GM12878 (cell line): ENCODE measurements at regions not wholly inside any gene's neighbourhood (a gene's known extent, or its start where the extent isn't known, plus 50 kb on each side); places are given as distances from the start of the nearest gene placed in this dataset.

Experiments used
- ATAC-seq: fragments of 200-7000 bp; cut with Tn5 transposase; 3 replicates; pipeline ENCODE4 v1.9.1; 2020; ENCODE audit warnings: mild to moderate bottlenecking, moderate library complexity
- BruUV-seq: library from RNA; stranded (reverse); fragments of 400-500 nt; replicated peaks from 2 replicates; lab custom pipeline; 2021; lab: Mats Ljungman, UMichigan
- CTCF ChIA-PET: fragments of 300-600 bp; sonication (Branson Sonifier 250); formaldehyde crosslinking; extraction: SDS; loops from one replicate; lab custom pipeline; 2021; ENCODE audit warnings: inconsistent platforms; lab: Yijun Ruan, JAX
- POLR2A ChIA-PET: fragments of 350-600 bp; formaldehyde crosslinking; extraction: SDS; loops from one replicate; lab custom pipeline; 2021; ENCODE audit warnings: inconsistent platforms; lab: Charles Lee
- RAD21 ChIA-PET: fragments of 300-600 bp; sonication (Branson Sonifier 250); formaldehyde crosslinking; loops from one replicate; lab custom pipeline; 2023; ENCODE audit warnings: antibody characterized with exemption; ENCODE audit not compliant: unreplicated experiment; lab: Charles Lee
- SMC1A ChIA-PET: fragments of 300-600 bp; sonication (Branson Sonifier 250); formaldehyde crosslinking; loops from one replicate; lab custom pipeline; 2023; ENCODE audit not compliant: unreplicated experiment, uncharacterized antibody; lab: Charles Lee
- DNase-seq: peaks from one replicate; pipeline ENCODE4 v3.0.0-alpha.2; 2011; ENCODE audit warnings: low read depth, low spot score
- FAIRE-seq: peaks from 3 replicates; lab custom pipeline; 2011; peaks lifted over from hg19 to GRCh38; lab: Jason Lieb, UNC
- H2AFZ ChIP-seq: 2 replicates; pipeline ENCODE4 v1.6.0; 2011; ENCODE audit warnings: low read depth, low read length, control low read depth; ENCODE audit not compliant: control insufficient read depth
- H3K27ac ChIP-seq: 2 replicates; pipeline ENCODE4 v1.5.1; 2011; ENCODE audit warnings: control low read depth; ENCODE audit not compliant: control insufficient read depth, insufficient read depth
- H3K27me3 ChIP-seq, 2 experiments: replicated peaks in 1 of 2; 2 replicates each; pipeline versions ENCODE4 v1.6.0 to v1.6.1; 2011; ENCODE audit warnings: low read length in 1 of 2; ENCODE audit not compliant: control insufficient read depth in 2 of 2, insufficient read depth in 2 of 2
- H3K36me3 ChIP-seq, 2 experiments: 2 replicates each; pipeline ENCODE4 v1.5.1; 2011; ENCODE audit warnings: low read length in 1 of 2; ENCODE audit not compliant: control insufficient read depth in 2 of 2, insufficient read depth in 2 of 2
- H3K4me1 ChIP-seq: 2 replicates; pipeline ENCODE4 v1.6.1; 2011; ENCODE audit warnings: mild to moderate bottlenecking, low read length, moderate library complexity, mixed read lengths; ENCODE audit not compliant: control insufficient read depth, insufficient read depth
- H3K4me2 ChIP-seq: 2 replicates; pipeline ENCODE4 v1.6.0; 2011; ENCODE audit warnings: control low read depth; ENCODE audit not compliant: control insufficient read depth, insufficient read depth
- H3K4me3 ChIP-seq: fragments of 200-600 bp; sonication (generic); 2 replicates; pipeline ENCODE4 v1.5.1; 2016
- H3K79me2 ChIP-seq: 2 replicates; pipeline ENCODE4 v1.6.0; 2011; ENCODE audit warnings: low read length; ENCODE audit not compliant: control insufficient read depth, insufficient read depth
- H3K9ac ChIP-seq: 2 replicates; pipeline ENCODE4 v1.8.0; 2011; ENCODE audit warnings: low read length, control low read depth, mixed read lengths; ENCODE audit not compliant: control insufficient read depth, insufficient read depth
- H3K9me3 ChIP-seq: replicated peaks from 3 replicates; pipeline ENCODE4 v1.5.1; 2011; ENCODE audit warnings: mild to moderate bottlenecking, low read length; ENCODE audit not compliant: control insufficient read depth, insufficient read depth
- H4K20me1 ChIP-seq: 2 replicates; pipeline ENCODE4 v1.6.0; 2011; ENCODE audit not compliant: control insufficient read depth, insufficient read depth
- FOS ChIP-seq: IDR thresholded peaks from 3 replicates; pipeline ENCODE4 v1.6.1; 2011; ENCODE audit warnings: borderline replicate concordance; ENCODE audit not compliant: insufficient read length; ENCODE audit errors: extremely low read depth
- FOXK2 ChIP-seq: fragments of 450-650 bp; IDR thresholded peaks from 2 replicates; pipeline ENCODE4 v1.6.1; 2017; ENCODE audit warnings: mild to moderate bottlenecking, moderate library complexity
- MEF2B ChIP-seq: fragments of 450-650 bp; IDR thresholded peaks from 2 replicates; pipeline ENCODE4 v1.6.1; 2018; ENCODE audit warnings: mild to moderate bottlenecking, moderate library complexity; ENCODE audit not compliant: partially characterized antibody, poor library complexity, severe bottlenecking
- NBN ChIP-seq: fragments of 450-650 bp; IDR thresholded peaks from 2 replicates; pipeline ENCODE4 v1.6.1; 2016
- PBX3 ChIP-seq: IDR thresholded peaks from 2 replicates; pipeline ENCODE4 v1.6.1; 2011; ENCODE audit warnings: mild to moderate bottlenecking, low read depth, low read length, moderate library complexity; ENCODE audit not compliant: insufficient replicate concordance
- PML ChIP-seq: IDR thresholded peaks from 2 replicates; pipeline ENCODE4 v1.6.1; 2012; ENCODE audit warnings: low read length, inconsistent platforms
- POLR2AphosphoS2 ChIP-seq: IDR thresholded peaks from 2 replicates; pipeline ENCODE4 v1.6.1; 2011; ENCODE audit warnings: low read depth, mild to moderate bottlenecking, low read length, improper control_type of control experiment, moderate library complexity
- RFX5 ChIP-seq: IDR thresholded peaks from 2 replicates; pipeline ENCODE4 v1.6.1; 2011; ENCODE audit warnings: low read depth, low read length, improper control_type of control experiment
- RUNX3 ChIP-seq: IDR thresholded peaks from 2 replicates; pipeline ENCODE4 v1.6.1; 2012; ENCODE audit warnings: low read length, inconsistent platforms
- SMAD1 ChIP-seq: fragments of 450-650 bp; IDR thresholded peaks from 2 replicates; pipeline ENCODE4 v1.6.1; 2018; ENCODE audit warnings: mild to moderate bottlenecking, low read depth; ENCODE audit not compliant: partially characterized antibody
- TARDBP ChIP-seq: IDR thresholded peaks from 2 replicates; pipeline ENCODE4 v1.6.1; 2016; ENCODE audit warnings: borderline replicate concordance
- WGBS: methylation state at CpG from one replicate; pipeline ENCODE4 v1.1.6; 2016; ENCODE audit warnings: low lambda C conversion rate; ENCODE audit not compliant: insufficient replicate concordance, insufficient coverage; ENCODE audit errors: missing lambda C conversion rate; 5-methylcytosine and 5-hydroxymethylcytosine counted together
- in situ Hi-C: fragments of 300-500 bp; cut with MboI; formaldehyde crosslinking; loops from 9 replicates; pipeline ENCODE4 v1.14.3; 2018; ENCODE audit warnings: mixed read lengths
- intact Hi-C: fragments of 100-400 bp; cut with micrococcal nuclease; formaldehyde crosslinking; loops from one replicate; pipeline ENCODE4 v1.14.2; 2022; ENCODE audit not compliant: unreplicated experiment

- Histone ChIP-seq H4K20me1 (no peaks in the 10 kb centered on the region), H3K27ac (no peak overlapping the region), H3K4me3 (no peak overlapping the region), H3K4me2 (no peak overlapping the region), H3K9me3 (no peaks in the 10 kb centered on the region; the same call in 2 of the 3 replicates), H2AFZ (no peak overlapping the region)
- ATAC-seq (no peak), FAIRE-seq (no peak), DNase-seq (no peak)
- ChIA-PET POLR2A (no interaction called here), SMC1A (no interaction called here), RAD21 (no interaction called here)
- in situ Hi-C loops, result no loop called here
- TF ChIP-seq MEF2B (no peak), PBX3 (no peak), RFX5 (no peak), SMAD1 (no peak), RUNX3 (no peak), POLR2AphosphoS2 (no peak), PML (no peak), TARDBP (no peak), FOS (no peak), NBN (no peak), FOXK2 (no peak)
- TF ChIP-seq, all 136 proteins: peak for 0
- H3K27me3 ChIP-seq, result no peaks in the 10 kb centered on the region
- H3K36me3 ChIP-seq, result no peaks in the 10 kb centered on the region
- 28% methylated on average over 6 of the region's 8 CpGs for WGBS
- no peak overlapping the region for H3K9ac ChIP-seq
- intact Hi-C loops, result no loop called here
- CTCF ChIA-PET, result no interaction called here
- H3K4me1 ChIP-seq, result no peaks in the 10 kb centered on the region
- H3K79me2 ChIP-seq, result no peaks in the 10 kb centered on the region
- no TSS peak for BruUV-seq
Observed at GRCh38 chr14:98274596-98274995, 997.4 kb downstream of the BCL11B start.
